GM21526 (cell line): ENCODE measurements at regions not wholly inside any gene's neighbourhood (a gene's known extent, or its start where the extent isn't known, plus 50 kb on each side); places are given as distances from the start of the nearest gene placed in this dataset.
"Not testable (repeated sequence)": the region's sequence is repeated elsewhere in the genome, so short reads cannot be mapped to it uniquely, and the experiment has no call there.

Experiments used
- ATAC-seq: cut with Tn5 transposase; IDR thresholded peaks from one replicate; pipeline ENCODE4 v1.9.1; 2021; ENCODE audit warnings: moderate library complexity; ENCODE audit not compliant: unreplicated experiment, low FRiP score

GRCh38 chr13:33340631-33341030 is 55.1 kb upstream of the STARD13 start:
- no peak for ATAC-seq

- ATAC-seq = no peak
Observed at GRCh38 chr13:33341861-33342452, 56.4 kb upstream of the STARD13 start.

GRCh38 chr13:33345842-33346241 is 60.3 kb upstream of the STARD13 start:
- ATAC-seq = no peak

- no peak for ATAC-seq
Observed at GRCh38 chr13:33347861-33348260, 62.3 kb upstream of the STARD13 start.

- no peak for ATAC-seq
Observed at GRCh38 chr13:33348366-33348765, 62.8 kb upstream of the STARD13 start.

GRCh38 chr13:33349288-33349985 is 63.9 kb upstream of the STARD13 start:
- ATAC-seq = no peak

GRCh38 chr13:33349986-33350826 is 64.7 kb upstream of the STARD13 start:
- no peak for ATAC-seq

GRCh38 chr13:33351319-33351718 is 65.8 kb upstream of the STARD13 start:
- ATAC-seq = no peak

GRCh38 chr13:33352041-33352440 is 66.5 kb upstream of the STARD13 start:
- no peak for ATAC-seq

- no peak for ATAC-seq
Observed at GRCh38 chr13:33352526-33352925, 67.0 kb upstream of the STARD13 start.

GRCh38 chr13:33353210-33353609 is 67.7 kb upstream of the STARD13 start:
- peak; percentile 73 for ATAC-seq

GRCh38 chr13:33353646-33354045 is 68.1 kb upstream of the STARD13 start:
- no peak for ATAC-seq

- ATAC-seq = no peak
Observed at GRCh38 chr13:33355201-33355895, 69.8 kb upstream of the STARD13 start.

- ATAC-seq = not testable (repeated sequence)
Observed at GRCh38 chr13:33358076-33358475, 72.5 kb upstream of the STARD13 start.

GRCh38 chr13:33362986-33363727 is 77.6 kb upstream of the STARD13 start:
- ATAC-seq = no peak

GRCh38 chr13:33364192-33364591 is 78.6 kb upstream of the STARD13 start:
- no peak for ATAC-seq

GRCh38 chr13:33366469-33367062 is 81.0 kb upstream of the STARD13 start:
- no peak for ATAC-seq

- no peak for ATAC-seq
Observed at GRCh38 chr13:33367171-33367895, 81.8 kb upstream of the STARD13 start.

- ATAC-seq = no peak
Observed at GRCh38 chr13:33367926-33368325, 82.4 kb upstream of the STARD13 start.
